ENCODE measurements at regions not wholly inside any gene's neighbourhood (a gene's known extent, or its start where the extent isn't known, plus 50 kb on each side); places are given as distances from the start of the nearest gene placed in this dataset.

- H3K9me3 Mint-ChIP-seq = no peaks in the 10 kb centered on the region
- intact Hi-C loops (cut with micrococcal nuclease) = no loop called here
- H3K4me3 Mint-ChIP-seq (ENCODE audit: low read depth) = no peak overlapping the region
- H3K27me3 Mint-ChIP-seq (ENCODE audit: low read depth) = peaks cover 2% of the 10 kb centered on the region
- no peaks in the 10 kb centered on the region for H3K36me3 Mint-ChIP-seq (ENCODE audit: low read depth)
- DNase-seq (ENCODE audit: low spot score) = no peak
- peaks cover 12% of the 10 kb centered on the region for H3K4me1 Mint-ChIP-seq (ENCODE audit: low read depth)
- H3K27ac Mint-ChIP-seq = no peak overlapping the region
These were observed 345.6 kb upstream of the PROK2 start for GRCh38 chr3:72130565-72130964.

- no peak overlapping the region for H3K4me3 Mint-ChIP-seq (ENCODE audit: low read depth)
- H3K4me1 Mint-ChIP-seq (ENCODE audit: low read depth) = peaks cover 5% of the 10 kb centered on the region
- H3K36me3 Mint-ChIP-seq (ENCODE audit: low read depth) = no peaks in the 10 kb centered on the region
- no peak for DNase-seq (ENCODE audit: low spot score)
- intact Hi-C loops (cut with micrococcal nuclease) = no loop called here
- H3K9me3 Mint-ChIP-seq = no peaks in the 10 kb centered on the region
- no peak overlapping the region for H3K27ac Mint-ChIP-seq
- H3K27me3 Mint-ChIP-seq (ENCODE audit: low read depth) = peaks cover 3% of the 10 kb centered on the region
These were observed 344.6 kb upstream of the PROK2 start for GRCh38 chr3:72129501-72130094.

- no peaks in the 10 kb centered on the region for H3K36me3 Mint-ChIP-seq (ENCODE audit: low read depth)
- H3K9me3 Mint-ChIP-seq = no peaks in the 10 kb centered on the region
- intact Hi-C loops (cut with micrococcal nuclease) = no loop called here
- peaks cover 3% of the 10 kb centered on the region for H3K27me3 Mint-ChIP-seq (ENCODE audit: low read depth)
- no peak for DNase-seq (ENCODE audit: low spot score)
- H3K27ac Mint-ChIP-seq = no peak overlapping the region
- H3K4me3 Mint-ChIP-seq (ENCODE audit: low read depth) = no peak overlapping the region
- H3K4me1 Mint-ChIP-seq (ENCODE audit: low read depth) = no peaks in the 10 kb centered on the region
These were observed 344.0 kb upstream of the PROK2 start for GRCh38 chr3:72128921-72129320.

GRCh38 chr3:72127844-72128243 is 342.9 kb upstream of the PROK2 start:
- Mint-ChIP-seq H3K27me3 (ENCODE audit: low read depth) (peaks cover 3% of the 10 kb centered on the region), H3K9me3 (no peaks in the 10 kb centered on the region), H3K4me3 (ENCODE audit: low read depth) (no peak overlapping the region), H3K4me1 (ENCODE audit: low read depth) (no peaks in the 10 kb centered on the region), H3K27ac (no peak overlapping the region), H3K36me3 (ENCODE audit: low read depth) (no peaks in the 10 kb centered on the region)
- intact Hi-C loops (cut with micrococcal nuclease) = no loop called here
- no peak for DNase-seq (ENCODE audit: low spot score)

GRCh38 chr3:72127224-72127612 is 342.3 kb upstream of the PROK2 start:
- H3K36me3 Mint-ChIP-seq (ENCODE audit: low read depth) = no peaks in the 10 kb centered on the region
- H3K27ac Mint-ChIP-seq = no peak overlapping the region
- no peak for DNase-seq (ENCODE audit: low spot score)
- H3K27me3 Mint-ChIP-seq (ENCODE audit: low read depth) = peaks cover 3% of the 10 kb centered on the region
- intact Hi-C loops (cut with micrococcal nuclease) = no loop called here
- H3K4me3 Mint-ChIP-seq (ENCODE audit: low read depth) = no peak overlapping the region
- no peaks in the 10 kb centered on the region for H3K4me1 Mint-ChIP-seq (ENCODE audit: low read depth)
- H3K9me3 Mint-ChIP-seq = no peaks in the 10 kb centered on the region

- H3K4me1 Mint-ChIP-seq (ENCODE audit: low read depth) = no peaks in the 10 kb centered on the region
- H3K9me3 Mint-ChIP-seq = no peaks in the 10 kb centered on the region
- intact Hi-C loops (cut with micrococcal nuclease) = no loop called here
- H3K27ac Mint-ChIP-seq = no peak overlapping the region
- H3K4me3 Mint-ChIP-seq (ENCODE audit: low read depth) = no peak overlapping the region
- H3K36me3 Mint-ChIP-seq (ENCODE audit: low read depth) = no peaks in the 10 kb centered on the region
- no peak for DNase-seq (ENCODE audit: low spot score)
- peaks cover 3% of the 10 kb centered on the region for H3K27me3 Mint-ChIP-seq (ENCODE audit: low read depth)
These were observed 341.7 kb upstream of the PROK2 start for GRCh38 chr3:72126441-72127223.

- intact Hi-C loops (cut with micrococcal nuclease) = no loop called here
- no peak for DNase-seq (ENCODE audit: low spot score)
- peaks cover 3% of the 10 kb centered on the region for H3K27me3 Mint-ChIP-seq (ENCODE audit: low read depth)
- no peak overlapping the region for H3K4me3 Mint-ChIP-seq (ENCODE audit: low read depth)
- H3K27ac Mint-ChIP-seq = no peak overlapping the region
- H3K9me3 Mint-ChIP-seq = no peaks in the 10 kb centered on the region
- H3K36me3 Mint-ChIP-seq (ENCODE audit: low read depth) = no peaks in the 10 kb centered on the region
- no peaks in the 10 kb centered on the region for H3K4me1 Mint-ChIP-seq (ENCODE audit: low read depth)
These were observed 339.0 kb upstream of the PROK2 start for GRCh38 chr3:72123908-72124441.

- no peak overlapping the region for H3K27ac Mint-ChIP-seq
- H3K9me3 Mint-ChIP-seq = no peaks in the 10 kb centered on the region
- peaks cover 3% of the 10 kb centered on the region for H3K27me3 Mint-ChIP-seq (ENCODE audit: low read depth)
- no peaks in the 10 kb centered on the region for H3K36me3 Mint-ChIP-seq (ENCODE audit: low read depth)
- no peak overlapping the region for H3K4me3 Mint-ChIP-seq (ENCODE audit: low read depth)
- no peaks in the 10 kb centered on the region for H3K4me1 Mint-ChIP-seq (ENCODE audit: low read depth)
- no peak for DNase-seq (ENCODE audit: low spot score)
- intact Hi-C loops (cut with micrococcal nuclease) = no loop called here
These were observed 336.1 kb upstream of the PROK2 start for GRCh38 chr3:72120806-72121778.

GRCh38 chr3:72120039-72120438 is 335.1 kb upstream of the PROK2 start:
- DNase-seq (ENCODE audit: low spot score) = no peak
- Mint-ChIP-seq H3K27ac (no peak overlapping the region), H3K27me3 (ENCODE audit: low read depth) (no peaks in the 10 kb centered on the region), H3K9me3 (no peaks in the 10 kb centered on the region), H3K36me3 (ENCODE audit: low read depth) (no peaks in the 10 kb centered on the region), H3K4me1 (ENCODE audit: low read depth) (no peaks in the 10 kb centered on the region), H3K4me3 (ENCODE audit: low read depth) (no peak overlapping the region)
- intact Hi-C loops (cut with micrococcal nuclease) = no loop called here

GRCh38 chr3:72118628-72119027 is 333.7 kb upstream of the PROK2 start:
- intact Hi-C loops (cut with micrococcal nuclease) = no loop called here

GRCh38 chr3:72116226-72116625 is 331.3 kb upstream of the PROK2 start:
- Mint-ChIP-seq H3K9me3 (no peaks in the 10 kb centered on the region), H3K36me3 (ENCODE audit: low read depth) (no peaks in the 10 kb centered on the region), H3K27ac (no peak overlapping the region), H3K4me3 (ENCODE audit: low read depth) (no peak overlapping the region), H3K4me1 (ENCODE audit: low read depth) (no peaks in the 10 kb centered on the region), H3K27me3 (ENCODE audit: low read depth) (peaks cover 14% of the 10 kb centered on the region)
- intact Hi-C loops (cut with micrococcal nuclease) = no loop called here
- no peak for DNase-seq (ENCODE audit: low spot score)

More at GRCh38 chr3:72118628-72119027, 333.7 kb upstream of the PROK2 start:
- Mint-ChIP-seq H3K4me3 (ENCODE audit: low read depth) (no peak overlapping the region), H3K36me3 (ENCODE audit: low read depth) (no peaks in the 10 kb centered on the region), H3K4me1 (ENCODE audit: low read depth) (no peaks in the 10 kb centered on the region), H3K27ac (no peak overlapping the region), H3K9me3 (no peaks in the 10 kb centered on the region), H3K27me3 (ENCODE audit: low read depth) (peaks cover 4% of the 10 kb centered on the region)
- no peak for DNase-seq (ENCODE audit: low spot score)

- Mint-ChIP-seq H3K36me3 (ENCODE audit: low read depth) (no peaks in the 10 kb centered on the region), H3K27ac (no peak overlapping the region), H3K4me3 (ENCODE audit: low read depth) (no peak overlapping the region), H3K9me3 (no peaks in the 10 kb centered on the region), H3K4me1 (ENCODE audit: low read depth) (no peaks in the 10 kb centered on the region), H3K27me3 (ENCODE audit: low read depth) (peaks cover 14% of the 10 kb centered on the region)
- intact Hi-C loops (cut with micrococcal nuclease) = no loop called here
- DNase-seq (ENCODE audit: low spot score) = no peak
These were observed 330.4 kb upstream of the PROK2 start for GRCh38 chr3:72115307-72115706.

All from activated T-helper 2 cell treated with anti-CD3 and anti-CD28 coated beads, Interferon-gamma antibody, Interleukin-2, Interleukin-4, amounts not matched to agents 10 μg/mL and 5 μg/mL and 100 μg/mL, durations not matched to agents 14 hours and 24 hours and 36 hours (primary cell).